ENCODE measurements at regions not wholly inside any gene's neighbourhood (a gene's known extent, or its start where the extent isn't known, plus 50 kb on each side); places are given as distances from the start of the nearest gene placed in this dataset.

GRCh38 chr16:25449802-25450201, 192.2 kb upstream of the ZKSCAN2 start:
- no peak overlapping the region for H4K5ac ChIP-seq (ENCODE audit: insufficient read length, low read depth, low read length)
- no peak overlapping the region for H3K18ac ChIP-seq (ENCODE audit: extremely low read depth, low read length)
- 90% methylated on average over 2 of the region's 2 CpGs; no CpG with 5 or more reads in 1 of the 2 experiments for WGBS, 2 experiments (ENCODE audit: extremely low coverage in 1 of 2, insufficient coverage in 1 of 2, insufficient read length in 1 of 2, insufficient replicate concordance in 2 of 2, low coverage in 1 of 2, low lambda C conversion rate in 2 of 2, missing lambda C conversion rate in 1 of 2)
- no peak overlapping the region for H2BK120ac ChIP-seq (replicated peaks; ENCODE audit: low read depth, low read length)
- H2BK15ac ChIP-seq (ENCODE audit: low read length), result no peak overlapping the region
- H3K9me3 ChIP-seq (ENCODE audit: insufficient read depth in 2 of 2, low read depth in 1 of 2, low read length in 1 of 2), result peaks cover 0 to 2% of the 10 kb centered on the region in 2 experiments; a peak in 1 of 4 replicates
- no peak overlapping the region for H3K27ac ChIP-seq (ENCODE audit: low read depth, low read length)
- no peaks in the 10 kb centered on the region for H3K79me1 ChIP-seq (ENCODE audit: low read depth, low read length)
- no peak overlapping the region for H4K91ac ChIP-seq (replicated peaks; ENCODE audit: insufficient read length, low read length)
- CTCF ChIA-PET (ENCODE audit: partially characterized antibody), result no interaction called here
- no peak overlapping the region for H4K8ac ChIP-seq (ENCODE audit: extremely low read depth, insufficient read depth, low read length)
- H3K27me3 ChIP-seq (replicated peaks in 1 of 4; ENCODE audit: control insufficient read depth in 3 of 4, extremely low read depth in 1 of 4, insufficient read depth in 3 of 4, low read length in 3 of 4), result no peaks in the 10 kb centered on the region
- no peak overlapping the region for H2AFZ ChIP-seq (ENCODE audit: low read length)
- POLR2A ChIA-PET (ENCODE audit: partially characterized antibody), result no interaction called here
- H2BK20ac ChIP-seq (ENCODE audit: low read length), result no peak overlapping the region
- H3K23ac ChIP-seq (ENCODE audit: insufficient read length), result no peak overlapping the region
- no peak overlapping the region for H3K4ac ChIP-seq (replicated peaks; ENCODE audit: insufficient read length, low read depth, low read length)
- no peak overlapping the region for H2BK12ac ChIP-seq (ENCODE audit: low read depth, low read length)
- TF ChIP-seq TEAD4 (IDR thresholded peaks at IDR 0.05; ENCODE audit: low read depth, low read length) (no peak), GTF2F1 (IDR thresholded peaks at IDR 0.05; ENCODE audit: borderline replicate concordance, low read depth, low read length) (no peak), HDAC2 (IDR thresholded peaks at IDR 0.05; ENCODE audit: borderline replicate concordance in 1 of 2, low read depth in 2 of 2, low read length in 2 of 2) (no peak), CHD2 (IDR thresholded peaks at IDR 0.05; ENCODE audit: low read length) (no peak)
- no peak overlapping the region for H3K4me3 ChIP-seq (ENCODE audit: extremely low read depth in 1 of 4, insufficient read depth in 2 of 4, low read depth in 3 of 4, low read length in 4 of 4)
- H3K4me1 ChIP-seq (replicated peaks in 1 of 4; ENCODE audit: control insufficient read depth in 3 of 4, insufficient read depth in 4 of 4, low read length in 3 of 4), result no peaks in the 10 kb centered on the region
- H3K9ac ChIP-seq (replicated peaks in 1 of 4; ENCODE audit: extremely low read depth in 1 of 4, low read depth in 3 of 4, low read length in 3 of 4), result no peak overlapping the region
- H2AK5ac ChIP-seq (ENCODE audit: low read depth, low read length), result no peak overlapping the region
- H3K56ac ChIP-seq (replicated peaks; ENCODE audit: insufficient read length, low read depth, low read length), result no peak overlapping the region
- H3K36me3 ChIP-seq (ENCODE audit: control insufficient read depth in 2 of 4, insufficient read depth in 4 of 4, low read length in 3 of 4), result no peaks in the 10 kb centered on the region
- DNase-seq (ENCODE audit: low read depth in 1 of 2, low spot score in 2 of 2) (no peak), FAIRE-seq (no peak)
- H3K4me2 ChIP-seq (ENCODE audit: insufficient read depth in 1 of 2, low read depth in 2 of 2, low read length in 2 of 2), result no peak overlapping the region
- no peaks in the 10 kb centered on the region for H4K20me1 ChIP-seq (replicated peaks in 1 of 2; ENCODE audit: control insufficient read depth in 1 of 2, insufficient read depth in 2 of 2, low read length in 2 of 2)
- H2BK5ac ChIP-seq (ENCODE audit: low read depth, low read length), result no peak overlapping the region
- H3K14ac ChIP-seq (ENCODE audit: insufficient read length), result no peak overlapping the region
- H3K23me2 ChIP-seq (ENCODE audit: low read depth, low read length), result no peaks in the 10 kb centered on the region
- no peaks in the 10 kb centered on the region for H3K79me2 ChIP-seq (ENCODE audit: control insufficient read depth in 1 of 2, insufficient read depth in 2 of 2, low read length in 2 of 2)

Measured in H1 (cell line).